ENCODE measurements at regions not wholly inside any gene's neighbourhood (a gene's known extent, or its start where the extent isn't known, plus 50 kb on each side); places are given as distances from the start of the nearest gene placed in this dataset.

- H3K14ac ChIP-seq (replicated peaks; ENCODE audit: low read depth, low read length), result no peak overlapping the region
- H3K36me3 ChIP-seq (ENCODE audit: control insufficient read depth, insufficient read depth, low read length), result no peaks in the 10 kb centered on the region
- peaks cover 4% of the 10 kb centered on the region for H3K4me1 ChIP-seq (ENCODE audit: control insufficient read depth, insufficient read depth, low read length)
- H2BK5ac ChIP-seq (ENCODE audit: low read depth, low read length, poor library complexity, severe bottlenecking), result no peak overlapping the region
- intact Hi-C loops (cut with micrococcal nuclease), result no loop called here
- H4K8ac ChIP-seq (ENCODE audit: low read depth in 2 of 2, low read length in 2 of 2), result no peak overlapping the region
- no TSS peak for BruUV-seq (replicated peaks)
- no peaks in the 10 kb centered on the region for H3K79me1 ChIP-seq (ENCODE audit: low read depth in 1 of 2, low read length in 2 of 2)
- H2BK20ac ChIP-seq (ENCODE audit: low read depth, low read length), result no peak overlapping the region
- H3K9ac ChIP-seq (ENCODE audit: low read depth, low read length), result no peak overlapping the region
- CTCF ChIA-PET, result no interaction called here
- H4K20me1 ChIP-seq (ENCODE audit: insufficient read depth, low read length), result no peaks in the 10 kb centered on the region
- no peak overlapping the region for H3K4me3 ChIP-seq (ENCODE audit: insufficient read depth, low read depth, low read length)
- POLR2A ChIA-PET (ENCODE audit: unreplicated experiment), result no interaction called here
- TF ChIP-seq, protein P1, sequence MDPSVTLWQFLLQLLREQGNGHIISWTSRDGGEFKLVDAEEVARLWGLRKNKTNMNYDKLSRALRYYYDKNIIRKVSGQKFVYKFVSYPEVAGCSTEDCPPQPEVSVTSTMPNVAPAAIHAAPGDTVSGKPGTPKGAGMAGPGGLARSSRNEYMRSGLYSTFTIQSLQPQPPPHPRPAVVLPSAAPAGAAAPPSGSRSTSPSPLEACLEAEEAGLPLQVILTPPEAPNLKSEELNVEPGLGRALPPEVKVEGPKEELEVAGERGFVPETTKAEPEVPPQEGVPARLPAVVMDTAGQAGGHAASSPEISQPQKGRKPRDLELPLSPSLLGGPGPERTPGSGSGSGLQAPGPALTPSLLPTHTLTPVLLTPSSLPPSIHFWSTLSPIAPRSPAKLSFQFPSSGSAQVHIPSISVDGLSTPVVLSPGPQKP (IDR thresholded peaks at IDR 0.05; ENCODE audit: borderline replicate concordance, low read depth, low read length), result no peak
- TF ChIP-seq MXI1 (IDR thresholded peaks at IDR 0.05; ENCODE audit: borderline replicate concordance, low read depth, low read length) (no peak), MAFK (IDR thresholded peaks at IDR 0.05; ENCODE audit: low read depth, low read length) (no peak), CHD1 (IDR thresholded peaks at IDR 0.05; ENCODE audit: low read depth, low read length) (no peak), FOS (IDR thresholded peaks at IDR 0.05; ENCODE audit: low read depth, low read length) (no peak), MAZ (IDR thresholded peaks at IDR 0.05; ENCODE audit: borderline replicate concordance, low read depth, low read length) (no peak)
- TF ChIP-seq, protein P2, sequence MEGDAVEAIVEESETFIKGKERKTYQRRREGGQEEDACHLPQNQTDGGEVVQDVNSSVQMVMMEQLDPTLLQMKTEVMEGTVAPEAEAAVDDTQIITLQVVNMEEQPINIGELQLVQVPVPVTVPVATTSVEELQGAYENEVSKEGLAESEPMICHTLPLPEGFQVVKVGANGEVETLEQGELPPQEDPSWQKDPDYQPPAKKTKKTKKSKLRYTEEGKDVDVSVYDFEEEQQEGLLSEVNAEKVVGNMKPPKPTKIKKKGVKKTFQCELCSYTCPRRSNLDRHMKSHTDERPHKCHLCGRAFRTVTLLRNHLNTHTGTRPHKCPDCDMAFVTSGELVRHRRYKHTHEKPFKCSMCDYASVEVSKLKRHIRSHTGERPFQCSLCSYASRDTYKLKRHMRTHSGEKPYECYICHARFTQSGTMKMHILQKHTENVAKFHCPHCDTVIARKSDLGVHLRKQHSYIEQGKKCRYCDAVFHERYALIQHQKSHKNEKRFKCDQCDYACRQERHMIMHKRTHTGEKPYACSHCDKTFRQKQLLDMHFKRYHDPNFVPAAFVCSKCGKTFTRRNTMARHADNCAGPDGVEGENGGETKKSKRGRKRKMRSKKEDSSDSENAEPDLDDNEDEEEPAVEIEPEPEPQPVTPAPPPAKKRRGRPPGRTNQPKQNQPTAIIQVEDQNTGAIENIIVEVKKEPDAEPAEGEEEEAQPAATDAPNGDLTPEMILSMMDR (conservative IDR thresholded peaks at IDR 0.05; ENCODE audit: low read depth, low read length), result no peak
- no CpG with 5 or more reads among the region's 1 CpG for WGBS, 2 experiments (ENCODE audit: extremely low coverage in 2 of 2, insufficient read length in 1 of 2)
- dilution Hi-C loops (cut with HindIII; ENCODE audit: low sequenced_read_pairs, unreplicated experiment), result no loop called here
- ATAC-seq (ENCODE audit: low read depth), result no peak
- H2AK5ac ChIP-seq (ENCODE audit: low read depth, low read length), result no peak overlapping the region
- H4K91ac ChIP-seq (ENCODE audit: insufficient read depth, low read depth, low read length), result no peak overlapping the region
- H2AFZ ChIP-seq (replicated peaks; ENCODE audit: low read length, poor library complexity), result no peak overlapping the region
- no peak overlapping the region for H3K18ac ChIP-seq (ENCODE audit: low read depth, low read length)
- H3K9me3 ChIP-seq (ENCODE audit: control insufficient read depth, insufficient read depth, low read length), result no peaks in the 10 kb centered on the region
- H4K5ac ChIP-seq (ENCODE audit: low read depth, low read length), result no peak overlapping the region
- no peak overlapping the region for H3K23ac ChIP-seq (ENCODE audit: low read depth, low read length)
- no peak overlapping the region for H3K4me2 ChIP-seq (ENCODE audit: low read depth, low read length)
- H3K9me1 ChIP-seq (ENCODE audit: insufficient read depth, low read length), result no peaks in the 10 kb centered on the region
- H3K27me3 ChIP-seq (ENCODE audit: control insufficient read depth, insufficient read depth, low read length), result no peaks in the 10 kb centered on the region
- no peak overlapping the region for H3K27ac ChIP-seq (ENCODE audit: insufficient read depth, low read length)
- in situ Hi-C loops (cut with MboI; ENCODE audit: low sequenced_read_pairs), result no loop called here
- H2BK120ac ChIP-seq (ENCODE audit: low read depth, low read length), result no peak overlapping the region
- no peak for DNase-seq
- no peak overlapping the region for H3K4ac ChIP-seq (ENCODE audit: low read depth, low read length)
- H2AK9ac ChIP-seq (replicated peaks; ENCODE audit: low read depth, low read length, poor library complexity), result no peak overlapping the region
- H2BK15ac ChIP-seq (ENCODE audit: low read depth, low read length), result no peak overlapping the region
- H3K56ac ChIP-seq (ENCODE audit: extremely low read depth, insufficient read depth, low read length), result no peak overlapping the region
Observed at GRCh38 chr17:71325117-71325516, 795.7 kb upstream of the SOX9 start.

Measured in IMR-90 (cell line).